Epithelial cell of esophagus (primary cell): ENCODE measurements at regions not wholly inside any gene's neighbourhood (a gene's known extent, or its start where the extent isn't known, plus 50 kb on each side); places are given as distances from the start of the nearest gene placed in this dataset.

ENCODE experiments used
- DNase-seq: peaks from one replicate; pipeline ENCODE4 v3.0.0; 2010; ENCODE audit warnings: low read depth
- H3K4me3 ChIP-seq: 2 replicates; pipeline ENCODE4 v1.5.1; 2011; ENCODE audit warnings: mild to moderate bottlenecking, low read length, control low read depth
- TF ChIP-seq, protein P1 (sequence below): IDR thresholded peaks from 2 replicates; pipeline ENCODE4 v1.5.1; 2011; ENCODE audit warnings: low read depth, mild to moderate bottlenecking, low read length, control low read depth, inconsistent platforms; ENCODE audit not compliant: insufficient read depth; ENCODE audit errors: missing control alignments

DNA sequence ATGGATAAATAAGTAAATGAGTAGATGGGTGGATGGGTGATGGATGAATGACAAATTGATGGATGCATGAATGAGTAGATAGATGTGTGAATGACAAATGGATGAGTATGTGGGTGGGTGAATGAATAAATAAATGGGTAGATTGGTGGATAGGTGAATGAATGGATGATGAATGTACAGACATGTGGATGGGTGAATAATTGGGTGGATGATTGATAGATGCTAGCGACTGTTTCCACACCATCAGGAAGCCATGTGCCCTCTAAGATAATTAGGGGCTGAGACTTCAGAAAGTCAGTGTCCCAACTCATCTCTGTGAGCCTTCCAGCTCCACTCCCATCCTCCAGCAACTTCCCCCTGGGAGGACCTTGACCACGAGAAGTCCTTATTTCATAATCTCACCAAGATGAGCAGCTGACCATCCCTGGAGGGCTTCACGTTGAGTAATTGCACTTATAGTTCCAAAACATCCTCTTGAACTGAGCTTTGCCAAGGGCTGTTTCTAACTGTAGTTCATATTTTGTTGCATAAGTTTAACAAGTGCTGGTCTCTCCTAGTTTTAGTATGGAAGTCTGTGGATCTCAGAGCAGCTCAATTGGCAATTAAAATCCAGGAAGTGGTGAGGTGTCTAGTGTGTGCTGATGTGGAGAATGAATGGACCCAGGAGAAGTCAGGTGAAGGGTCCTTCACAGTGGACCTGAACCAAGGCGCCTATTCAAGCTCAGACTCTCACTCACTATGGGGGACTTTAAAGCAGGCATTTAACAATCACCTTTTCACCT is 295.7 kb downstream of the ADGRD1 start:
- TF ChIP-seq, protein P1, sequence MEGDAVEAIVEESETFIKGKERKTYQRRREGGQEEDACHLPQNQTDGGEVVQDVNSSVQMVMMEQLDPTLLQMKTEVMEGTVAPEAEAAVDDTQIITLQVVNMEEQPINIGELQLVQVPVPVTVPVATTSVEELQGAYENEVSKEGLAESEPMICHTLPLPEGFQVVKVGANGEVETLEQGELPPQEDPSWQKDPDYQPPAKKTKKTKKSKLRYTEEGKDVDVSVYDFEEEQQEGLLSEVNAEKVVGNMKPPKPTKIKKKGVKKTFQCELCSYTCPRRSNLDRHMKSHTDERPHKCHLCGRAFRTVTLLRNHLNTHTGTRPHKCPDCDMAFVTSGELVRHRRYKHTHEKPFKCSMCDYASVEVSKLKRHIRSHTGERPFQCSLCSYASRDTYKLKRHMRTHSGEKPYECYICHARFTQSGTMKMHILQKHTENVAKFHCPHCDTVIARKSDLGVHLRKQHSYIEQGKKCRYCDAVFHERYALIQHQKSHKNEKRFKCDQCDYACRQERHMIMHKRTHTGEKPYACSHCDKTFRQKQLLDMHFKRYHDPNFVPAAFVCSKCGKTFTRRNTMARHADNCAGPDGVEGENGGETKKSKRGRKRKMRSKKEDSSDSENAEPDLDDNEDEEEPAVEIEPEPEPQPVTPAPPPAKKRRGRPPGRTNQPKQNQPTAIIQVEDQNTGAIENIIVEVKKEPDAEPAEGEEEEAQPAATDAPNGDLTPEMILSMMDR = no peak
- DNase-seq = no peak
- no peak overlapping the region for H3K4me3 ChIP-seq

DNA sequence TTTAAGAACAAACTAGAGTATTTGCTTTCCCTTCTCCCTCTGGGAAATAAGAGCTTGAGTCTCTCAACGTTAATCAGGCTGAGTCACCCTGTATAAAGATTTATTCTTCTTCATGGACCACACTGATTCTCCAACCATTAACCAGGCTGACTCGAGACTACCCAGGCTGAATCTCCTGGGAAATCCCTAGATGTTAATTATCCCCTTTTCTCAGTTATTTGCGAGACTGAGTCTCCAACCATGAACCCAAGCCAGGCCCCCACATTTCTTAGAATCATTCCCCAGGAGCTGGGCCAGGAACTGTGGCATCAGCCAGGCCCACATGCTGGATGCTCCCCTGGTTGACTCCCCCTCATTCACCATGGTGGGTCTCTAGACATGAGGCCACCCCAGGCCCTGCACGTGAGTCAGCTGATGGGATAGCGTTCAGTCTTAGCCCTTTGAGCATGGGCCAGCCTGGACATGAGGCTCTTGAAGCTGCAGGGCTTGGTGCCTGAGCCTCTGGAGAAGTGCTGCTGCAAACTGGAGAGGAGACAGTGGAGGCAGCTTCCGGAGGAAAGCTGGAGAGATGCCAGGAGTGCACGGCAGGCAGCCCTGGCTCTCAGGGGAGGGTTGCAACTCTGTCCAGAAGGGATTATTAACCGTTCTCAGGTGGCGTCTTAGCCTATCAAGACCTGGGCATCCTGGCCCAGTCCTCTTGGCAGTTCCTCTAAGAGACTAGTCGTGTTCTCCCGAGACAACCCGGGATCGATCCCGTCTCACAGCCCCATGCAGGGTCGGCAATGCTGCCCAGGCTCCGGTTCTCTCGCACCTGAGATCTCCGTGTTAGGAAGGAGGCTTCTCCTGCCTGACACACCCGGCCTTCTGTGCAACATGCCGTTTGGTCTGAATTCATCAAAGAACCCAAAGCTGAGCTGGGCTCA is 296.6 kb downstream of the ADGRD1 start:
- DNase-seq = no peak
- TF ChIP-seq, protein P1 = no peak
- H3K4me3 ChIP-seq = no peak overlapping the region

DNA sequence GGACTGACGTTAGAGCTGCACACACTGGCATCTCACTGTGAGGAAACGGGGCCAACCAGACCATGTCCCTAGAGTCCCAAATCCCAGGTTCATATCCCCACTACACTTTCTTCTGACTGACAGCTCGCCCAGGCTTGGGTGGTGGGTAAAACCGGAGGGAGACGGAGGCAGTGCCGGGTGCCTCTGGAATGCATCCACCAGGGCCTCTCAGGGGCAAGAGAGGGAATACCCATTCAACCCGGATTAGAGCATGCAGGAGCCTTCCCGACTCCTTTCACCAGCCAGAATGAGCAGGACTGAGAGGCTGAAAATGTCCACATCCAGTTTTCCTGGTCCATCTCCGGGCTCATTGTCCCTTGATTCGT is 297.2 kb downstream of the ADGRD1 start:
- TF ChIP-seq, protein P1 = no peak
- DNase-seq = no peak
- H3K4me3 ChIP-seq = no peak overlapping the region

DNA sequence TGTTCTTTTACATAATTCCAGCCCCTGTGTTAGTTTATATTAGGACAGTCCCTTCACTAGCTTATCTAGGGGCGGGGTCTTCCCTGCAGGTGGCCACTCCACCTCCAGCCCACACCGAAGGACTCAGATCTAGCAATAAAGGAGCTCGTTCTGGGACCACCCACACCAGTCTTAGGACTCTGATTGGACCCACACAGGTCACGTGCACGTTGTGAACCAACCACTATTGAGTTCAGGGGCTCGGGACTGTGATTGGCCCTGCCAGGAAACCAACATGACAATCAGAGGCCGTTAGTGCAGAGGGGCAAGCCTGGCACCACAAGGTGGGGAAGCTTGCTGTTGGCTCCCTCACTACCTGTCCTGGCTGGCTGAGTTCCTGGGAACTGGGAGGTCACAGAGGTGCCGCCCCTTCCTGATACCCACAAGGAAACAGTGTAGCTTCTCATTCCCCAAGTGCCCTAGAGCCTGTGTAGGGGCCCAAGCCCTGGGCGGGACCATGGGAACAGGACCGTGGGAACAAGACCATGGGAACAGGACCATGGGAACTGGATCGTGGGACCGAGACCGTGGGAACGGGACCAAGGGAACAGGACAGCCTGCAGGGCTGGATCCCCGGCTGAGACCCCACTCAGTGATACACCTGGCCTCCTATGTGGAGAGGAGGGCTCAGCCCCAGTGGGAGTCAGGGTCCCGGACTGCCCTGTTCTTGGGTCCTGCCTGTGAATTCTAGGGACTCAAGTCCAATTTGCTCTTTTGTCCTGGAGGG is 297.8 kb downstream of the ADGRD1 start:
- DNase-seq = no peak
- no peak overlapping the region for H3K4me3 ChIP-seq
- TF ChIP-seq, protein P1 = no peak

DNA sequence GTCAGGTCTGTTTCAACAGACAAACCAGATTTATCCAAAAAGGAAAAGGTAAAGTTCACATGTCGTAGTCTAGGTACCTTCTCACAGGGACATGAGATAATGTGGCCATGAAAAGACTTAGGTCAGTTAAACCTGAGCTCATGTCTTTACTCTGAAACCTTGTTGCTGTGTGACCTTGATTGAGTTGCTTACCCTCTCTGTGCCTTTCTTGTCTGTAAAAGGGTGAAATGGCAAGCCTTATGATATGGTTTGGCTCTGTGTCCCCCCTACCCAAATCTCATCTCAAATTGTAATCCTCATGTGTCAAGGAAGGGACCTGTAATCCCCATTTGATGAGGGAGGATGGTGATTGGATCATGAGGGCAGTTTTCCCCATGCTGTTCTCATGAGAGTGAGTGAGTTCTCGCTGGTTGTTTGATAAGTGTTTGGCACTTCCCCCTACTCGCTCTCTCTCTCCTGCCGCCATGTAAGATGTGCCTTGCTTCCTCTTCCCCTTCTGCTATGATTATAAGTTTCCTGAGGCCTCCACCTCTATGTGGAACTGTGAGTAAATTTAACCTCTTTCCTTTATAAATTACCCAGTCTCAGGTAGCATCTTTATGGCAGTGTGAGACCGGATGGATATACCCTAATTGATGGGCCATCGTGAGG is 299.8 kb downstream of the ADGRD1 start:
- TF ChIP-seq, protein P1 = no peak
- no peak overlapping the region for H3K4me3 ChIP-seq

DNA sequence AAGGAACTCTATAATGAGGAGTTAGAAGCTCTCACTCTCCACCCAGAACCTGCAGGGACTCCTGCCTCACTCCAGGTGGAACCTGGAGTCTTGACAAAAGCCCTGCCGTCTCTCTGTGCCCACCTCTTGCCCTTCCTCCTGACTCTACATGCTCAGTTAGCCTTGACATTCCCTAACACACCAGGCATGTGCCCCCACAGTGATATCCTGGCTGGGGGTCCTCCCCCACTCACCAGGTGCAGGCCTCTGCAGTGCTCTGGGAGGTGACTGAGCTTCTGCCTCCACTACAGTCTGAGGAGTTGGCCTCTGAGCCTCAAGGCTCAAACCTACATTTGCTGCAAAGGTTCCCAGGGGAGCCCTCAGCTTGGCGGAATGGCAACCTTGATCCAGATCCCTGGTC is 300.7 kb downstream of the ADGRD1 start:
- H3K4me3 ChIP-seq = no peak overlapping the region
- DNase-seq = no peak
- TF ChIP-seq, protein P1 = no peak

More for the DNA sequence above, 299.8 kb downstream of the ADGRD1 start:
- DNase-seq = no peak
